Mesothelial cell of epicardium (in vitro differentiated cells): ENCODE measurements at regions not wholly inside any gene's neighbourhood (a gene's known extent, or its start where the extent isn't known, plus 50 kb on each side); places are given as distances from the start of the nearest gene placed in this dataset.

Experiments
- DNase-seq, 2 experiments: peaks; one replicate each; pipeline ENCODE4 v3.0.0; 2021; ENCODE audit warnings: low spot score in 2 of 2; ENCODE audit not compliant: unreplicated experiment in 2 of 2
- H3K27ac Mint-ChIP-seq: 2 replicates; pipeline ENCODE4 v1.8.0; 2021; ENCODE audit warnings: mixed read lengths
- H3K27me3 Mint-ChIP-seq: 2 replicates; pipeline ENCODE4 v1.8.0; 2021; ENCODE audit warnings: low read depth, mixed read lengths
- H3K36me3 Mint-ChIP-seq: 2 replicates; pipeline ENCODE4 v1.8.0; 2021; ENCODE audit warnings: mixed read lengths
- H3K4me1 Mint-ChIP-seq: 2 replicates; pipeline ENCODE4 v1.8.0; 2021; ENCODE audit warnings: mixed read lengths
- H3K4me3 Mint-ChIP-seq: 2 replicates; pipeline ENCODE4 v1.8.0; 2021; ENCODE audit warnings: mild to moderate bottlenecking, moderate library complexity, mixed read lengths
- H3K9me3 Mint-ChIP-seq: 2 replicates; pipeline ENCODE4 v1.8.0; 2021; ENCODE audit warnings: mixed read lengths
- CTCF ChIP-seq: fragments of 200-600 bp; sonication (generic); IDR thresholded peaks from one replicate; pipeline ENCODE4 v1.5.0; 2021; ENCODE audit warnings: antibody characterized with exemption; ENCODE audit not compliant: unreplicated experiment

- no peak overlapping the region for H3K4me3 Mint-ChIP-seq
- H3K9me3 Mint-ChIP-seq = no peaks in the 10 kb centered on the region
- H3K36me3 Mint-ChIP-seq = no peaks in the 10 kb centered on the region
- no peaks in the 10 kb centered on the region for H3K4me1 Mint-ChIP-seq
- TF ChIP-seq CTCF = no peak
- no peak overlapping the region for H3K27ac Mint-ChIP-seq
- no peaks in the 10 kb centered on the region for H3K27me3 Mint-ChIP-seq
- no peak for DNase-seq
Observed at GRCh38 chr11:71066311-71066710, 186.1 kb downstream of the SHANK2 start.

- H3K27me3 Mint-ChIP-seq = no peaks in the 10 kb centered on the region
- no peak overlapping the region for H3K27ac Mint-ChIP-seq
- H3K36me3 Mint-ChIP-seq = no peaks in the 10 kb centered on the region
- no peaks in the 10 kb centered on the region for H3K9me3 Mint-ChIP-seq
- no peak overlapping the region for H3K4me3 Mint-ChIP-seq
- no peaks in the 10 kb centered on the region for H3K4me1 Mint-ChIP-seq
- TF ChIP-seq CTCF = no peak
- DNase-seq = no peak
Observed at GRCh38 chr11:71065841-71066240, 186.5 kb downstream of the SHANK2 start.

- Mint-ChIP-seq H3K4me1 (no peaks in the 10 kb centered on the region), H3K36me3 (no peaks in the 10 kb centered on the region), H3K9me3 (no peaks in the 10 kb centered on the region), H3K27ac (no peak overlapping the region), H3K4me3 (no peak overlapping the region), H3K27me3 (no peaks in the 10 kb centered on the region)
- TF ChIP-seq CTCF = no peak
- DNase-seq = no peak
Observed at GRCh38 chr11:71064702-71065515, 187.5 kb downstream of the SHANK2 start.

- H3K27ac Mint-ChIP-seq = no peak overlapping the region
- DNase-seq = no peak
- H3K36me3 Mint-ChIP-seq = no peaks in the 10 kb centered on the region
- H3K27me3 Mint-ChIP-seq = no peaks in the 10 kb centered on the region
- no peaks in the 10 kb centered on the region for H3K9me3 Mint-ChIP-seq
- TF ChIP-seq CTCF = no peak
- H3K4me3 Mint-ChIP-seq = no peak overlapping the region
- no peaks in the 10 kb centered on the region for H3K4me1 Mint-ChIP-seq
Observed at GRCh38 chr11:71064183-71064582, 188.2 kb downstream of the SHANK2 start.

GRCh38 chr11:71063129-71063528, 189.2 kb downstream of the SHANK2 start:
- H3K27ac Mint-ChIP-seq = no peak overlapping the region
- no peaks in the 10 kb centered on the region for H3K9me3 Mint-ChIP-seq
- DNase-seq = no peak
- no peak overlapping the region for H3K4me3 Mint-ChIP-seq
- no peaks in the 10 kb centered on the region for H3K4me1 Mint-ChIP-seq
- no peaks in the 10 kb centered on the region for H3K27me3 Mint-ChIP-seq
- TF ChIP-seq CTCF = no peak
- H3K36me3 Mint-ChIP-seq = no peaks in the 10 kb centered on the region
